Neuronal stem cell (in vitro differentiated cells): ENCODE measurements at regions not wholly inside any gene's neighbourhood (a gene's known extent, or its start where the extent isn't known, plus 50 kb on each side); places are given as distances from the start of the nearest gene placed in this dataset.

Source experiments
- DNase-seq: peaks from one replicate; pipeline ENCODE4 v3.0.0-alpha.2; 2013; ENCODE audit warnings: low spot score
- H2AFZ ChIP-seq: one replicate; pipeline ENCODE4 v1.6.1; 2013; ENCODE audit warnings: mild to moderate bottlenecking, low read length, inconsistent platforms
- H2AK5ac ChIP-seq: 2 replicates; pipeline ENCODE4 v1.6.1; 2013; ENCODE audit warnings: low read depth, mild to moderate bottlenecking, inconsistent platforms, low read length, moderate library complexity, mixed read lengths
- H2BK120ac ChIP-seq: 2 replicates; pipeline ENCODE4 v1.6.1; 2013; ENCODE audit warnings: low read depth, mild to moderate bottlenecking, inconsistent platforms, low read length, moderate library complexity, mixed read lengths
- H2BK12ac ChIP-seq: one replicate; pipeline ENCODE4 v1.6.1; 2013; ENCODE audit warnings: low read length, inconsistent platforms
- H2BK15ac ChIP-seq: 2 replicates; pipeline ENCODE4 v1.6.1; 2013; ENCODE audit warnings: mild to moderate bottlenecking, low read length, inconsistent platforms, mixed read lengths
- H2BK5ac ChIP-seq: one replicate; pipeline ENCODE4 v1.6.1; 2013; ENCODE audit warnings: inconsistent platforms, mild to moderate bottlenecking, low read length, moderate library complexity
- H3K14ac ChIP-seq: one replicate; pipeline ENCODE4 v1.6.1; 2013; ENCODE audit warnings: low read length, inconsistent platforms
- H3K18ac ChIP-seq: 2 replicates; pipeline ENCODE4 v1.6.1; 2013; ENCODE audit warnings: low read length, inconsistent platforms
- H3K23ac ChIP-seq: 2 replicates; pipeline ENCODE4 v1.6.1; 2013; ENCODE audit warnings: low read depth, mild to moderate bottlenecking, mixed read lengths, low read length, inconsistent platforms; ENCODE audit not compliant: poor library complexity
- H3K27ac ChIP-seq: replicated peaks from 3 replicates; pipeline ENCODE4 v1.5.1; 2013; ENCODE audit warnings: low read length, inconsistent platforms
- H3K27me3 ChIP-seq, 3 experiments: 2 replicates each; pipeline ENCODE4 v1.6.1; 2013; ENCODE audit warnings: low read length in 3 of 3, mild to moderate bottlenecking in 2 of 3, inconsistent platforms in 1 of 3, low read depth in 1 of 3, mixed read lengths in 1 of 3, moderate library complexity in 1 of 3; ENCODE audit not compliant: control insufficient read depth in 3 of 3, insufficient read depth in 3 of 3
- H3K36me3 ChIP-seq, 2 donors: replicated peaks in 1 of 2; 2 replicates each; pipeline ENCODE4 v1.6.1; 2013; ENCODE audit warnings: low read length in 2 of 2; ENCODE audit not compliant: control insufficient read depth in 2 of 2, insufficient read depth in 2 of 2
- H3K4ac ChIP-seq: 2 replicates; pipeline ENCODE4 v1.6.1; 2013; ENCODE audit warnings: inconsistent platforms, mild to moderate bottlenecking, low read length, moderate library complexity
- H3K4me1 ChIP-seq, 2 donors: 1 replicate in 1 of 2; 2 replicates in 1 of 2; pipeline ENCODE4 v1.6.1; 2013; ENCODE audit warnings: low read length in 2 of 2, low read depth in 1 of 2; ENCODE audit not compliant: control insufficient read depth in 2 of 2, insufficient read depth in 1 of 2
- H3K4me2 ChIP-seq: one replicate; pipeline ENCODE4 v1.6.1; 2013; ENCODE audit warnings: mild to moderate bottlenecking, low read length, inconsistent platforms; ENCODE audit not compliant: insufficient read depth, poor library complexity, severe bottlenecking
- H3K4me3 ChIP-seq, 2 donors: 2 replicates each; pipeline ENCODE4 v1.5.1; 2013; ENCODE audit warnings: low read length in 2 of 2, mild to moderate bottlenecking in 2 of 2, inconsistent platforms in 1 of 2, moderate library complexity in 1 of 2
- H3K79me1 ChIP-seq: one replicate; pipeline ENCODE4 v1.6.1; 2013; ENCODE audit warnings: low read depth, mild to moderate bottlenecking, inconsistent platforms, low read length, moderate library complexity
- H3K9ac ChIP-seq: one replicate; pipeline ENCODE4 v1.6.1; 2013; ENCODE audit warnings: mild to moderate bottlenecking, low read depth, low read length, inconsistent platforms; ENCODE audit not compliant: poor library complexity
- H3K9me3 ChIP-seq, 2 donors: replicated peaks in 1 of 2; 2 replicates each; pipeline versions ENCODE3 to v1.6.1; 2013; ENCODE audit warnings: low read length in 2 of 2, mild to moderate bottlenecking in 2 of 2, inconsistent platforms in 1 of 2, low read depth in 1 of 2, mixed read lengths in 1 of 2, moderate library complexity in 1 of 2; ENCODE audit not compliant: control insufficient read depth in 2 of 2, insufficient read depth in 1 of 2
- H4K8ac ChIP-seq: one replicate; pipeline ENCODE4 v1.6.1; 2013; ENCODE audit warnings: low read depth, mild to moderate bottlenecking, inconsistent platforms, low read length, moderate library complexity
- H4K91ac ChIP-seq: one replicate; pipeline ENCODE4 v1.6.1; 2013; ENCODE audit warnings: low read length, low read depth, mild to moderate bottlenecking, inconsistent platforms; ENCODE audit not compliant: poor library complexity
- WGBS, 2 donors: extraction: QIAGEN DNeasy Blood & Tissue Kit; methylation state at CpG; one replicate each; pipeline ENCODE4 v1.1.7; 2013; ENCODE audit warnings: missing lambda C conversion rate in 2 of 2, mixed read lengths in 1 of 2; ENCODE audit not compliant: insufficient read length in 2 of 2, insufficient replicate concordance in 1 of 2; ENCODE audit errors: extremely low coverage in 2 of 2; 5-methylcytosine and 5-hydroxymethylcytosine counted together

DNA sequence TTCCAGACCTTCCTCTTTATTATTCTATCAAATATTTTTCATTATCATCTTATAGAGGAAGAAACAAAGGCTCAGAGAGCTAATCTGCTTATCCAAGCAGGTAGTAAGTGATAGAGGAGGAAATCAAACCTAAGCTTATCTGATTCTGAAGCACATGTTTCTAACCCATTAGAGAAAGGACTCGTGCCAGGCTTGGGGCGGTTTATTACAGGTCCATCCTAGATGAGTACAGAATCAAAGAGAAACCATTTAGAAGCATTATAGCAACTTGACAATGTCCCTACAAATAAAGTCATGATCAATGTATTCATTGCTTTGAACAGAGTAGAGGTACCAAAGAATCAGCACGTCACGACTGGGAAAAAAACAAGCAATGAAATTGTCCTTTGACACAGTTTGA, 303.0 kb downstream of the CYRIA start:
- H3K9me3 ChIP-seq = no peaks in the 10 kb centered on the region
- peaks cover 0 to 3% of the 10 kb centered on the region in 2 donors for H3K4me1 ChIP-seq
- no CpG with 5 or more reads among the region's 4 CpGs for WGBS, 2 donors
- H2BK15ac ChIP-seq = no peak overlapping the region
- no peaks in the 10 kb centered on the region for H3K79me1 ChIP-seq
- H2AK5ac ChIP-seq = no peak overlapping the region
- no peak overlapping the region for H3K18ac ChIP-seq
- no peak overlapping the region for H4K91ac ChIP-seq
- no peak overlapping the region for H3K14ac ChIP-seq
- H4K8ac ChIP-seq = no peak overlapping the region
- H3K36me3 ChIP-seq = no peaks in the 10 kb centered on the region
- H3K23ac ChIP-seq = no peak overlapping the region
- no peak overlapping the region for H3K9ac ChIP-seq
- H3K27ac ChIP-seq = no peak overlapping the region
- no peak overlapping the region for H2BK120ac ChIP-seq
- no peak for DNase-seq
- no peak overlapping the region for H3K4ac ChIP-seq
- no peak overlapping the region for H3K4me2 ChIP-seq
- H2AFZ ChIP-seq = no peak overlapping the region
- H2BK5ac ChIP-seq = no peak overlapping the region
- no peaks in the 10 kb centered on the region for H3K27me3 ChIP-seq
- no peak overlapping the region for H3K4me3 ChIP-seq
- H2BK12ac ChIP-seq = no peak overlapping the region

DNA sequence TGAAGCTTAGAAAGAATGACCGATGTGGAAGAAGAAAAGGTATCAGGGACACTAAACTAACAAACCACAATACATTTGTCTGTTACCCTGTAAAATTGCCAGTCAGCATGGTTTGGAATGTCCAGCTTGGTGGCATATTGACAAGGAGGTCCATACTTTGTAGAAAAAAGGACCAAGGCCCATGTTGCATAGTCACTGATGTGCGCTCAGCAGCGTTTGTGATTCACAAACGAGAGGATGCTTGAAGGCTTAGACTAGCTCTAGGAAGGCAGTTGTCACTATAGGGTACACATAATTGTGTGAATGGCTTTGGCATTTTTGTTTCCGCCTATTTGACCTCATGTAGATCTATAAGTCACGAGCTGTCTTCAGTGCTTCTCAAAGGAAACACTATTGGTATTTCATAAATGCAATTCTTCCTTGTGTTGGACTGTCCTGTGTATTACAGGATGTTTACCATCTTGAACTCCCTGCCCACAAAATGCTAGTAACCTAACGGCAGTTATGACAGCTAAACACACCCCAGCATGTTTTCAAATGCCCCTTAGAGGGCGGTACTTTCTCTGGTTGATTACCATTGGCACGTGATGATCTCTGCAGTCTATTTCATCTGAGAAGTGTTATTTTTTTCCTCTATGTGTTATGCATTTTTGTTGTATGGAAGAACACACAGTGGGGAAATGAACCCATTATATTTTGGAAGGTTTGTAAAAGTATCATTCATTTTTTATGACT, 304.2 kb downstream of the CYRIA start:
- H3K23ac ChIP-seq = no peak overlapping the region
- no CpG with 5 or more reads among the region's 9 CpGs for WGBS, 2 donors
- no peak overlapping the region for H3K18ac ChIP-seq
- DNase-seq = no peak
- H3K4ac ChIP-seq = no peak overlapping the region
- no peak overlapping the region for H3K14ac ChIP-seq
- no peak overlapping the region for H3K4me3 ChIP-seq
- H3K27me3 ChIP-seq = no peaks in the 10 kb centered on the region
- no peak overlapping the region for H3K4me2 ChIP-seq
- no peak overlapping the region for H2BK120ac ChIP-seq
- H2BK5ac ChIP-seq = no peak overlapping the region
- no peak overlapping the region for H4K8ac ChIP-seq
- no peak overlapping the region for H4K91ac ChIP-seq
- H3K9me3 ChIP-seq = no peaks in the 10 kb centered on the region
- no peaks in the 10 kb centered on the region for H3K36me3 ChIP-seq
- peaks cover 0 to 3% of the 10 kb centered on the region in 2 donors for H3K4me1 ChIP-seq
- no peak overlapping the region for H2AK5ac ChIP-seq
- no peak overlapping the region for H3K9ac ChIP-seq
- no peaks in the 10 kb centered on the region for H3K79me1 ChIP-seq
- H2BK15ac ChIP-seq = no peak overlapping the region
- H2AFZ ChIP-seq = no peak overlapping the region
- no peak overlapping the region for H3K27ac ChIP-seq
- no peak overlapping the region for H2BK12ac ChIP-seq

DNA sequence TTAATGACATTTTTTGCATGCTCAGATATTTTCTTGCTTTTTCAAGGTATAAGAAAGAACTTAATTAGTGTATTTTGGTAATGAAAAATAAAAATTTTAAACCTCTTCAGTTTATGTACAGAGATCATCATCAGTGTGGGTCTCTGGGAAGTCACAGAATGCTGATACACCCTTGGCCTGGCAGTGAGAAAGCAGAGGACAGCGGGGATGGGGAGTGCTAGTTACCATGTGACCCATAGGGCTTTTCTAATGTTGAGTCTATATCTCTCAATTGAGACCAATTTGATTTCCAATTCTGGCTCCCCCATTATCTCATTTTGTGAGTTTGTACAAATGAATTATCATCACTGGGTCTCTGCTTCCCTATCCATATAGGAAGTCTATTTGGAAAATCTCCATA, 305.7 kb downstream of the CYRIA start:
- Histone ChIP-seq H3K4me1 (peaks cover 0 to 3% of the 10 kb centered on the region in 2 donors), H2AK5ac (no peak overlapping the region), H2BK120ac (no peak overlapping the region), H2BK15ac (no peak overlapping the region), H3K4me2 (no peak overlapping the region), H2BK5ac (no peak overlapping the region), H3K79me1 (no peaks in the 10 kb centered on the region), H3K36me3 (no peaks in the 10 kb centered on the region), H3K14ac (no peak overlapping the region), H4K8ac (no peak overlapping the region), H3K4me3 (no peak overlapping the region), H2BK12ac (no peak overlapping the region), H3K9ac (no peak overlapping the region), H3K27me3 (no peaks in the 10 kb centered on the region), H2AFZ (no peak overlapping the region), H3K9me3 (no peaks in the 10 kb centered on the region), H3K18ac (no peak overlapping the region), H3K4ac (no peak overlapping the region), H3K27ac (no peak overlapping the region), H4K91ac (no peak overlapping the region), H3K23ac (no peak overlapping the region)
- DNase-seq = no peak
- no CpG with 5 or more reads among the region's 1 CpG for WGBS, 2 donors

DNA sequence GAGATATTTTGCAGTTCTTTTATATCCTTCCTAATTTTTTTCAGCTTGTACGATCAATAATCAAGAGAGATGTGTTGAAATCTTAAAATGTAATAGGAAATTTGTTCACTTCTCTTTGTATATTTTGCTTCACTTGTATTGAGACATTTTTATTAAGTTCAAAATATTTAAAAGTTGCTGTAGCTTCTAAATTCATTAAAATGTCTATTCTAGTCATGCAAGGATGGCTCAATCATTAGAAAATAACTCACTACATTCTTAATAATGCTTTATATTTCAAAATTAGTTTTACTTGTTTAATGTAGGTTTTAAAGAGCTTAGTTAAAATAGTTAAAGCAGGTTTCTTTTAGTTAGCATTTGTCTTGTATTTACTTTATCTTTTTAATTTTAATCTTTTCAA, 308.4 kb downstream of the CYRIA start:
- Histone ChIP-seq H4K91ac (no peak overlapping the region), H2BK12ac (no peak overlapping the region), H3K18ac (no peak overlapping the region), H3K79me1 (no peaks in the 10 kb centered on the region), H2BK15ac (no peak overlapping the region), H2AK5ac (no peak overlapping the region), H4K8ac (no peak overlapping the region), H3K9me3 (peaks cover 0 to 2% of the 10 kb centered on the region in 2 donors), H3K27me3 (no peaks in the 10 kb centered on the region), H3K36me3 (no peaks in the 10 kb centered on the region), H3K4me1 (peaks cover 0 to 3% of the 10 kb centered on the region in 2 donors), H3K23ac (no peak overlapping the region), H3K14ac (no peak overlapping the region), H3K9ac (no peak overlapping the region), H3K4me3 (no peak overlapping the region), H3K4ac (no peak overlapping the region), H2AFZ (no peak overlapping the region), H3K4me2 (no peak overlapping the region), H2BK120ac (no peak overlapping the region), H2BK5ac (no peak overlapping the region), H3K27ac (no peak overlapping the region)
- DNase-seq = no peak
- no CpG with 5 or more reads among the region's 1 CpG for WGBS, 2 donors
